Endothelial cell (in vitro differentiated cells): ENCODE measurements at regions not wholly inside any gene's neighbourhood (a gene's known extent, or its start where the extent isn't known, plus 50 kb on each side); places are given as distances from the start of the nearest gene placed in this dataset.
"Not testable (repeated sequence)": the region's sequence is repeated elsewhere in the genome, so short reads cannot be mapped to it uniquely, and the experiment has no call there.

Experiments
- DNase-seq: peaks from one replicate; pipeline ENCODE4 v3.0.0; 2021; ENCODE audit warnings: low spot score
- H3K27ac Mint-ChIP-seq: one replicate; pipeline ENCODE4 v1.8.0; 2021; ENCODE audit warnings: mixed read lengths, inconsistent platforms; ENCODE audit not compliant: unreplicated experiment
- H3K27me3 Mint-ChIP-seq: one replicate; pipeline ENCODE4 v1.8.0; 2021; ENCODE audit warnings: mild to moderate bottlenecking, moderate library complexity, mixed read lengths, inconsistent platforms; ENCODE audit not compliant: unreplicated experiment
- H3K36me3 Mint-ChIP-seq: one replicate; pipeline ENCODE4 v1.8.0; 2021; ENCODE audit warnings: mild to moderate bottlenecking, low read depth, mixed read lengths, inconsistent platforms; ENCODE audit not compliant: unreplicated experiment
- H3K4me1 Mint-ChIP-seq: one replicate; pipeline ENCODE4 v1.8.0; 2021; ENCODE audit warnings: mild to moderate bottlenecking, mixed read lengths, inconsistent platforms; ENCODE audit not compliant: unreplicated experiment
- H3K4me3 Mint-ChIP-seq: one replicate; pipeline ENCODE4 v1.8.0; 2021; ENCODE audit warnings: mild to moderate bottlenecking, mixed read lengths, inconsistent platforms; ENCODE audit not compliant: unreplicated experiment
- H3K9me3 Mint-ChIP-seq: one replicate; pipeline ENCODE4 v1.8.0; 2021; ENCODE audit warnings: mixed read lengths, inconsistent platforms; ENCODE audit not compliant: unreplicated experiment
- TF ChIP-seq, protein P1 (sequence below): fragments of 200-600 bp; sonication (generic); IDR thresholded peaks from one replicate; pipeline ENCODE4 v1.5.0; 2021; ENCODE audit warnings: antibody characterized with exemption; ENCODE audit not compliant: unreplicated experiment

DNA sequence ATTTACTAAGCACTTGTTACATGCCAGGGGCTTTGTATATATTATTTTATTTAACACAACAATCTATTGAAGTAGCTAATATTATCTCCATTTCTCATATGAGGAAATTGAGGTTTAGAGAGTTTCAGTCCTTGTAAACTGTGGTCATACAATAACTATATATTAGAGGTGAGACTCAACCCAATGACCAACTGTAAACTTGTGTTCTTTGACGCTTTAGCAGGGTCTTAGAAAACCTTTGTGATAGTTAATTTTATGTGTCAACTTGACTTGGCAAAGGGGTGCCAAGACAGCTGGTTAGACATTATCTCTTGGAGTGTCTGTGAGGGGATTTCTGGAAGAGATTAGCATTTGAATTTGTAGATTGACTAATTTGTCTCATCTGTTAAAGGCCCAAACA, 252.4 kb upstream of the B3GALT2 start:
- TF ChIP-seq, protein P1, sequence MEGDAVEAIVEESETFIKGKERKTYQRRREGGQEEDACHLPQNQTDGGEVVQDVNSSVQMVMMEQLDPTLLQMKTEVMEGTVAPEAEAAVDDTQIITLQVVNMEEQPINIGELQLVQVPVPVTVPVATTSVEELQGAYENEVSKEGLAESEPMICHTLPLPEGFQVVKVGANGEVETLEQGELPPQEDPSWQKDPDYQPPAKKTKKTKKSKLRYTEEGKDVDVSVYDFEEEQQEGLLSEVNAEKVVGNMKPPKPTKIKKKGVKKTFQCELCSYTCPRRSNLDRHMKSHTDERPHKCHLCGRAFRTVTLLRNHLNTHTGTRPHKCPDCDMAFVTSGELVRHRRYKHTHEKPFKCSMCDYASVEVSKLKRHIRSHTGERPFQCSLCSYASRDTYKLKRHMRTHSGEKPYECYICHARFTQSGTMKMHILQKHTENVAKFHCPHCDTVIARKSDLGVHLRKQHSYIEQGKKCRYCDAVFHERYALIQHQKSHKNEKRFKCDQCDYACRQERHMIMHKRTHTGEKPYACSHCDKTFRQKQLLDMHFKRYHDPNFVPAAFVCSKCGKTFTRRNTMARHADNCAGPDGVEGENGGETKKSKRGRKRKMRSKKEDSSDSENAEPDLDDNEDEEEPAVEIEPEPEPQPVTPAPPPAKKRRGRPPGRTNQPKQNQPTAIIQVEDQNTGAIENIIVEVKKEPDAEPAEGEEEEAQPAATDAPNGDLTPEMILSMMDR, result no peak
- no peaks in the 10 kb centered on the region for H3K4me1 Mint-ChIP-seq
- H3K9me3 Mint-ChIP-seq, result no peaks in the 10 kb centered on the region
- H3K27me3 Mint-ChIP-seq, result no peaks in the 10 kb centered on the region
- no peaks in the 10 kb centered on the region for H3K36me3 Mint-ChIP-seq
- no peak overlapping the region for H3K27ac Mint-ChIP-seq
- no peak for DNase-seq
- H3K4me3 Mint-ChIP-seq, result no peak overlapping the region

DNA sequence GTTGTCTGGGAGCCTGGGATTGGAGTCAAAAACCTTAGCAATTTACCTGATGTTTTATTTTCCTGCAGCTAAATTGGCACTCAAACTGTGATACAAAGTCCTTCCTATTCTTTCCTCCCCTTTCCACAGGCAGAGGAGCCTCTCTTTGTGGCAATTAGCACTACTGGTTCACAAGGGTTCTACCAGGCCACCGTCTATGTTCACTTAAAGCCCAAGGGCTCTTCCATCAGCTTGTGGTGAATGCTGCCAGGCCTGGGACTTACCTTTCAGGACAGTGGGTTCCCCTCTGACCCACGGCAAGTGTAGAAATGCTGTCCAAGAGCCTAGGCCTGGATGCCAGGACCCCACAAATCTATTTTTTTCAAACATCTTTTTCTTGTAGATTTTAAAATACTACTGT, 251.9 kb upstream of the B3GALT2 start:
- Mint-ChIP-seq H3K4me1 (no peaks in the 10 kb centered on the region), H3K27ac (no peak overlapping the region), H3K27me3 (no peaks in the 10 kb centered on the region), H3K9me3 (peaks cover 4% of the 10 kb centered on the region), H3K36me3 (peaks cover 4% of the 10 kb centered on the region), H3K4me3 (no peak overlapping the region)
- TF ChIP-seq, protein P1, result no peak
- DNase-seq, result no peak

- Mint-ChIP-seq H3K27ac (no peak overlapping the region), H3K27me3 (no peaks in the 10 kb centered on the region), H3K9me3 (peaks cover 6% of the 10 kb centered on the region), H3K4me1 (no peaks in the 10 kb centered on the region), H3K36me3 (peaks cover 6% of the 10 kb centered on the region), H3K4me3 (no peak overlapping the region)
- DNase-seq, result no peak
- TF ChIP-seq, protein P1, result no peak
Observed at GRCh38 chr1:193437785-193438184, 251.4 kb upstream of the B3GALT2 start.

DNA sequence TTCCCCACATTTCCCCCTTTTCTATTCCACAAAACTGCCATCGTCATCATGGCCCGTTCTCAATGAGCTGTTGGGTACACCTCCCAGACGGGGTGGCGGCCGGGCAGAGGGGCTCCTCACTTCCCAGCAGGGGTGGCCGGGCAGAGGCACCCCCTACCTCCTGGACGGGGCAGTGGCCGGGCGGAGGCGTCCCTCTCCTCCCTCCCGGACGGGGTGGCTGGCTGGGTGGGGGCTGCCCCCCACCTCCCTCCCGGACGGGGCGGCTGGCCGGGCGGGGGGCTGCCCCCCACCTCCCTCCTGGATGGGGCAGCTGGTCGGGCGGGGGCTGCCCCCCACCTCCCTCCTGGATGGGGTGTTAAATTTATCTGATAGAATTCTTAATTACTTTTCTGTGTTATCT, 250.9 kb upstream of the B3GALT2 start:
- not testable (repeated sequence) for H3K4me3 Mint-ChIP-seq, H3K27ac Mint-ChIP-seq, DNase-seq, H3K4me1 Mint-ChIP-seq, H3K36me3 Mint-ChIP-seq, H3K27me3 Mint-ChIP-seq, H3K9me3 Mint-ChIP-seq

- peaks cover 9% of the 10 kb centered on the region for H3K36me3 Mint-ChIP-seq
- no peak overlapping the region for H3K27ac Mint-ChIP-seq
- no peaks in the 10 kb centered on the region for H3K4me1 Mint-ChIP-seq
- no peak for DNase-seq
- peaks cover 11% of the 10 kb centered on the region for H3K9me3 Mint-ChIP-seq
- no peak overlapping the region for H3K4me3 Mint-ChIP-seq
- no peaks in the 10 kb centered on the region for H3K27me3 Mint-ChIP-seq
- TF ChIP-seq, protein P1, result no peak
Observed at GRCh38 chr1:193435781-193436180, 249.4 kb upstream of the B3GALT2 start.

- TF ChIP-seq, protein P1, result no peak
- DNase-seq, result no peak
Observed at GRCh38 chr1:193434319-193434718, 247.9 kb upstream of the B3GALT2 start.

More at GRCh38 chr1:193434319-193434718, 247.9 kb upstream of the B3GALT2 start:
- Mint-ChIP-seq H3K36me3 (peaks cover 9% of the 10 kb centered on the region), H3K4me3 (no peak overlapping the region), H3K4me1 (no peaks in the 10 kb centered on the region), H3K27me3 (no peaks in the 10 kb centered on the region), H3K9me3 (peaks cover 11% of the 10 kb centered on the region), H3K27ac (no peak overlapping the region)
